Cardiac septum (tissue), 1 donor: ENCODE measurements at regions not wholly inside any gene's neighbourhood (a gene's known extent, or its start where the extent isn't known, plus 50 kb on each side); places are given as distances from the start of the nearest gene placed in this dataset.

ENCODE experiments used
- DNase-seq: peaks from one replicate; pipeline ENCODE4 v3.0.0-alpha.2; 2020; ENCODE audit warnings: low spot score
- intact Hi-C: fragments of 100-400 bp; cut with DNase I; formaldehyde crosslinking; loops from one replicate; pipeline ENCODE4 v1.14.0; 2022
- donor health status: DM: no; HTN: no; CAD: no.

GRCh38 chr14:61934385-61934784 is 172.2 kb downstream of the SNAPC1 start:
- DNase-seq: no peak
- intact Hi-C loops: no loop called here

DNA sequence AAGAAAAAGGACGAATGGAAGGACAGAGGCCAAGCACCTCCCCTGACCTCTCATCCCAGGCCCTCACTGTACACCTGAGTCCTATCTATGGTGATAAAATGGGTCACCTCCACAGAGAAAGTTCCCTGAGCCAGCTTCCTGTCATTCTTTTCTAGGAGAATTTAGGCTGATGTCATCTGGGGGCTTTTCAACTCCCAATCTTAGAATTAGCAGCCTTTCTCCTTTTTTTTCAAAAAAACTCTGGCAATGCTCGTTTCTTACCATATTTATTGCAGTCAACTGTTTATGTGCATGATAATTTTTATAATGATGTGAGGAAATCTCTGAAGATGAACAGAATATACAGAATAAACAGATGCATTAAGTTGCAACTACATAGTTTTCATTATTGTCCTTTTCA is 177.6 kb downstream of the SNAPC1 start:
- intact Hi-C loops: no loop called here
- no peak for DNase-seq

DNA sequence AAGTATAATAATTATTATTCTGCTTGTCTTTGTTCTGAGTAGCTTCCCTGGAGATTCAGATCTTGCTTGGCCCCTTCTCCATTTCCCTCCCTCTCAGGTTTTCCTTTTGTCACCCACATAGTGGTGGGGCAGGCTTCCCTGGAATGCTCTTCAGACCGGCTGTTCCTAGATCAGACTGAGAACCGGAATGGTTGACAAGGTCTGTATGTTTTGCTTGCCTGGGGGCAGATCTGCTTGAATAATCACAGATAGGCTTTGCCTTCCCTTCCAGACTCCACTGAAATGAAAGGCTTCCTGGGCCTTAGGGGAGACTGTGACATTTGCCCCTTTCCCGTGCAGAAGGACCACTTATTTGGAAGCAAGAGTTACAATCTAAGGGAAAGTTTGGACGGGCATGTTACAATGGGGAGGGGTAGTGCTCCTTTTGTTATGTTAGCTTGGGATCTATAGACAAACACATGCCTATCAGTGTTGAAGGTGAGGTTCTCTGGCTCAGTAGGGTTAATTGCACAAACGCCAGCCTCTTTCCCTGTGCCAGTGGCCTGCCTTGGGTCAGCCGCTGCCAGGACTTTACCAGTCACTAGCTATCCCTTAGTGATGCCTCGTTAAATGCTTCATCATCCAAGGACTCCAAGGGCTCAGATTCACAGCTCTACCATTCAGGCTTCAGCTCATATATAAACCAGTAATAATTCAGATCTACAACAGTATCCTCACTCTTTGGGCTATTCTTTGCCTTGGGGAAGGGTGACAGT is 178.6 kb downstream of the SNAPC1 start:
- intact Hi-C loops: no loop called here
- DNase-seq: no peak

DNA sequence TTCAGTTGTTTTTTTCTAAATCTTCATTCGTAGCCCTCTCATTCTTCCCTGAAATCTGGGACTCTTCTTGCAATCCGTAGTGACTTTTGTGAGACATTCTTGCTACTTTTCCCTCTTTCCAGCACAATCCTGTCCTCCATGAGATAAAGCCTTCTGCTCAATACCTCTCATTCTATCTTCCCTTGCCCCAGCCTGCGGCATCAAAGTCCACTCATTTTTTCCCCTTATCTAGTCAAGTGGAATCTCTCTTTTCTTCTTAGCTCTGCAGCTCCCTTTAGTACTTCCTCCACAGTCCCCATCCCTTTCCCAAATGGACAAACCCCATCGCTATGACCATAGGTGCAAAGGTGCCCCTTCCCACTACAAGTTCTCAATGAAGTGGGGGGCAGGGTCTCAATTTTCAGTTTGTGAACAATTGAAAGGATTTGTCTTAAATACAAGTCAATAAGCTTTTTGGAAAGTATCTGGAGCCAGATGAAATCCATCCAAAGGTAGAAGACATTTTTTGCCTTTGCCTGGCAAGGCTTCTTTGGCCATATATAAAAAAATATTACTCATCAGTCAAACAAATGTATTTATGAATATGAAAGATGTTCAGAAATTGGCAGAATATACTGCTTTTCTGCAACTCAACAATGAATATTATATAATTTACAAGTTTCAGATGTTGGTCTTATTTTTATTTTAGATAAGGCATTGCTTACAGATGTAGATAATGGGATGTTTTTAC is 179.4 kb downstream of the SNAPC1 start:
- no peak for DNase-seq
- intact Hi-C loops: no loop called here

- intact Hi-C loops: no loop called here
- DNase-seq: no peak
Observed at GRCh38 chr14:61948376-61948775, 186.2 kb downstream of the SNAPC1 start.

- DNase-seq: no peak
Observed at GRCh38 chr14:61950340-61950739, 188.1 kb downstream of the SNAPC1 start.

DNA sequence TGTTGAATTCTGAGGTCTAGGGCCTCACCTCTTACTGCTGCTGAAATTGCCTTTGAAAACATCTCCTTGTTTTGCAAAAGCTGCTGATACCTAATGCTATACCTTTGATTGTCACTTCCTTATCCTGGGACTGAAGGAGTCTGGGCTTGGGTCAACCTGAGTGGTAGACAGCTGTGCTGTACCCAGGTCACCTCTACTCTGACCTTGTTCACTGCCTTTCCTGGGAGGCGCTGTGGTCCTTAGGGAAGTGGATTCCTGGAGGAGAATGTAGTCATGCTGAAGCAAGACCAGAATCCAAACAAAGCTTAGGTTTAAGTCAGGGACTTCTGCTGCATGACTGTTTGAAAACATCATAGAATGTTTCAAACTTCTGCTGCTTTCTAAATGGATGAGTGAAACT is 191.4 kb downstream of the SNAPC1 start:
- intact Hi-C loops: no loop called here
- no peak for DNase-seq

More at GRCh38 chr14:61950340-61950739, 188.1 kb downstream of the SNAPC1 start:
- intact Hi-C loops: no loop called here

GRCh38 chr14:61954306-61954705 is 192.1 kb downstream of the SNAPC1 start:
- intact Hi-C loops: no loop called here
- no peak for DNase-seq

GRCh38 chr14:61956517-61956916 is 194.3 kb downstream of the SNAPC1 start:
- no peak for DNase-seq
- intact Hi-C loops: no loop called here

DNA sequence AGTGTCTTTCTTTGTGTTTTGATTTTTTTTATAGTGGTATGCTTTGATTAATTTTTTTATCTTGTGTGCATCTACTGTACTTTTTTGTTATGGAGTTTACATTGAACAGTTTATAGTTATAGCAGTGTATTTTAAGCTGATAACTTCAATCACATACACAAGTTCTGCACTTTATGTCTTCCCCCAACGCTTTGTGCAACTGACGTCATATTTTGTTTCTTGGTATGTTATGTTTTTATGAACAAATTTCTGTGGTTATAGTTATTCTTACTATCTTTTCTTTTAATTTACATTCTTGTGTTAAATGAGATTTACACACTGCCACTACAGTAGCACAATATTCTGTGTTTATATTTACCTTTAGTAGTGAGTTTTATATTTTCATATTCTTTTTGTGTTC is 197.1 kb downstream of the SNAPC1 start:
- intact Hi-C loops: no loop called here

GRCh38 chr14:61961369-61961768 is 199.1 kb downstream of the SNAPC1 start:
- no peak for DNase-seq
- intact Hi-C loops: no loop called here

More for the DNA sequence above, 197.1 kb downstream of the SNAPC1 start:
- no peak for DNase-seq

DNA sequence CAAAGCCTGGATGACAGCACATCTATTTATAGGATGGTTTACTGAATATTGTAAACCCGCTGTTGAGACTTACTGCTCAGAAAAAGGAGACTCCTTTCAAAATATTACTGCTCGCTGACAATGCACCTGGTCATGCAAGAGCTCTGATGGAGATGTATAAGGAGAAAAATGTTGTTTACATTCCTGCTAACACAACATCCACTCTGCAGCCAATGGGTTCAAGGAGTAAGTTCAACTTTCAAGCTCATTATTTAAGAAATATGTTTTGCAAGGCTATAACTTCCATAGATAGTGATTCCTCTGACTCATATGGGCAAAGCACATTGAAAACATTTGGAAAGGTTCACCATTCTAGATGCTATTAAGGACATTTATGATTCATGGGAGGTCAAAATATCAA is 201.7 kb downstream of the SNAPC1 start:
- intact Hi-C loops: no loop called here
- DNase-seq: no peak

DNA sequence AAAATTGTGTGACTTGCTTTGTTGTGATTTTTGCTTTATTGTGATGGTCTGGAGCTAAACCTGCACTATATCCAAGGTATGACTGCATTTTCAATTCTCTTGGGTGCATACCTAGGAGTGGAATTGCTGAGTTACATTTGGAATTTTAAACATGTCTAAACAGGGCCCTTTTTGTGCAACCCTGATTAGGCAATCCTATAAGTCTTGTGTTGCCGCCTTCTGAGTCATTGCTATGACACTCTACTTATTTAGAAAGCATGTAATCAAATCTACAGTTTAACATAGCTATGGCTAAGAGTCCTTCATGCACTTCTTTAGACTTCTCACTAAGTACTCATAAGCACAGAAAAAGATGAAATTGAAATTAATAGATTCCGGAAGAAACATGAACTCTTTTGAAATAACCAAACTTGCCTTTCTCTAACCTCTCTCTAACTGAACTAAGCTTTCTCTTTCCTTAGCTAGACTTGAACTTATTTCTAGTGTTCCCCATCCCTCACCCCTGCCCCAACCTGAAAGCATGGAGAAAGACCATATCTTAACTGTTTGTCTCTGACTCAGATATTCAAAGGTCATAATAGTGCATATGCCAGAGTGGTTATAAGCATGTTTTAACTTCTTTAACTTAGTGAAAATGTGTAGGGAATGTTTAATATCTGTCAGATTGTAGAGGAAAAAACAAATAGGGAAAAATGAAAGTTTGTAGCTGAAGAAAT is 203.0 kb downstream of the SNAPC1 start:
- DNase-seq: no peak
- intact Hi-C loops: no loop called here

GRCh38 chr14:61968207-61968606 is 206.0 kb downstream of the SNAPC1 start:
- no peak for DNase-seq
- intact Hi-C loops: no loop called here

GRCh38 chr14:61972711-61973110 is 210.5 kb downstream of the SNAPC1 start:
- DNase-seq: no peak
- intact Hi-C loops: no loop called here

DNA sequence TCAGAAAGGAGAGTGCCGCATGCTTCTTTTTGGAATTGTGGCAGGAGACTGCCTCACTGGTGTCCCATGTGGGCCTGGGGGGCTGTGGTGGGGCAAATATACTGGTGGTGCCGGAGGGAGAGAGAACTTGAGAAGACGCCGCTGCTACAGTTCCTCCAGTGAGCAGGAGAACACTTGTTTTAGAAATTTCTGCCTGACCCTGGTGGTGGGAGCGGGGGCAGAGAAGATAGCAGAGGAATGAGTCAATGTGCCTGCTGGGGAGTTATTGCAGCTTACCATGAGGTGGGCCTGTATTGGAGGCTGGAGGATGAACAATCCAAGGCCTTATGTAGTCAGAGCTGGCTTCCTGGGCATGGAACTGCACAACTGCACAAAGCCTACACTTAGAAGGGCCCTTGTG is 211.8 kb downstream of the SNAPC1 start:
- no peak for DNase-seq
- intact Hi-C loops: no loop called here

GRCh38 chr14:61977217-61977616 is 215.0 kb downstream of the SNAPC1 start:
- no peak for DNase-seq
- intact Hi-C loops: no loop called here

GRCh38 chr14:61988240-61988639 is 226.0 kb downstream of the SNAPC1 start:
- DNase-seq: no peak
- intact Hi-C loops: no loop called here

DNA sequence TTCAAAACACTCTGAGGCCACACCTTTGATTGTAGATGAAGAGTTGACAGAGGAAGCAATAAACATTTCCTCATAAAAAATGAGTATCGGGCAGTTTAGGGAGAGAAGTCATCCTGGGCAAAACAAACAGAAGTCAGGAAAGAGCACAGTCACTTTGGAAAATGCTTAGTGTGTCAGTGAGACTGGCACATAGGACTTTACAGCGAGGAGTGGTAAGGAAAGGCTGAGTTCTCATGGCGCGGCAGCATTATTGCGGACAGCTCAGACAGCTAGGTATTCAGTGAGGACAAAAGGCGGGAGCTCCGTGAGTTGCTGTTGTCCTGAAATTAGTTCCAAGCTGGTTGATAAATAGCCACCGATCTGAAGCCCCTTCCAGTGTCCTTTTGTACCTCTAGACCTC is 229.9 kb downstream of the SNAPC1 start:
- intact Hi-C loops: no loop called here

DNA sequence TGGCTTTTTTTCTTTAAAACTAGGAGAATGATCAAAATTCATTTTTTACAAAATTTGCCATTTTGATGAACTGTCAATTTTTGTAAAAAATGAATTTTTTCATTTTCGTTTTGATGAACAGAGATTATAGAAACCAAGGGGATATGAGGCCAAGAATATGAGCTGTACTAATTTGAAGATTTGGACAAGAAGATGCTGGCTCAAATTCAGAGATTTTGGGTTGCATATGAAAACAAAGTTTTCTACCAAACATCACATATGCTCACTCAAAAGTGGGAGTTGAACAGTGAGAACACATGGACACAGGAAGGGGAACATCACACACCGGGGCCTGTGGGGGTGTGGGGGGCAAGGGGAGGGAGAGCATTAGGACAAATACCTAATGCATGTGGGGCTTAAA is 230.7 kb downstream of the SNAPC1 start:
- DNase-seq: no peak
- intact Hi-C loops: no loop called here

More for the DNA sequence above, 229.9 kb downstream of the SNAPC1 start:
- DNase-seq: no peak

DNA sequence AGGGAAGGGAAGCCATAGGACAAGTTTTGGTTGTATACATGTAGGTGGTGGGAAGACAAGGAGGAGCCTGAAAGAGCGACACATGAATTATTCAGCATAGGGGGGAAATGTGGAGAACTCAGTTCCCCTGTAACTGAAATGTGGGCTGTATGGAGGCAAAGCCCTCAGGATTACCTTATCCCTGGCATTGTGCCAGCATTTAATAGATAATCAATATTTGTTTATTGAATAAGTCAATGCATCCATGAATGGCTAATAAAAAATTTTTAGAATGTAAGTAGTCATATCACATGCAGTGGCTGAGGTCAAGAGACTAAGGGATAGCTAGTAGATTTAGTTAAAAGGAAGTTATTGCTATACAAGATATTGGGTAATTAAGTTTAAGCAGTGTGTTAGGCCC is 232.4 kb downstream of the SNAPC1 start:
- intact Hi-C loops: no loop called here
- no peak for DNase-seq
